H1 (cell line): ENCODE measurements at regions not wholly inside any gene's neighbourhood (a gene's known extent, or its start where the extent isn't known, plus 50 kb on each side); places are given as distances from the start of the nearest gene placed in this dataset.

Source experiments
- EGR1 ChIP-seq: IDR thresholded peaks from 2 replicates; pipeline ENCODE4 v1.6.1; 2011; ENCODE audit warnings: low read depth, low read length, borderline replicate concordance
- KDM1A ChIP-seq: fragments of 200-600, 300-600 bp; sonication (generic); IDR thresholded peaks from 2 replicates; pipeline ENCODE4 v1.7.1; 2016; ENCODE audit warnings: mild to moderate bottlenecking, low read length, borderline replicate concordance
- NRF1 ChIP-seq: IDR thresholded peaks from 2 replicates; pipeline ENCODE4 v1.6.1; 2011; ENCODE audit warnings: mild to moderate bottlenecking, low read depth, low read length, improper control_type of control experiment
- PHF8 ChIP-seq: fragments of 200-600 bp; sonication (generic); conservative IDR thresholded peaks from 2 replicates; pipeline ENCODE4 v1.7.1; 2012; ENCODE audit warnings: low read depth, mild to moderate bottlenecking, inconsistent platforms, low read length, moderate library complexity
- POLR2A ChIP-seq, 2 experiments: IDR thresholded peaks; 1 replicate in 1 of 2; 2 replicates in 1 of 2; pipeline ENCODE4 v1.6.1; 2011; ENCODE audit warnings: low read depth in 2 of 2, low read length in 2 of 2, mild to moderate bottlenecking in 2 of 2; ENCODE audit errors: control extremely low read depth in 1 of 2
- RBBP5 ChIP-seq: IDR thresholded peaks from 2 replicates; pipeline ENCODE4 v1.7.1; 2012; ENCODE audit warnings: low read depth, mild to moderate bottlenecking, inconsistent platforms, low read length, moderate library complexity, borderline replicate concordance
- SP1 ChIP-seq: IDR thresholded peaks from 2 replicates; pipeline ENCODE4 v1.6.1; 2011; ENCODE audit warnings: low read depth, low read length
- SP4 ChIP-seq: IDR thresholded peaks from 2 replicates; pipeline ENCODE4 v1.6.1; 2012; ENCODE audit warnings: low read length, inconsistent platforms
- SRF ChIP-seq: IDR thresholded peaks from 2 replicates; pipeline ENCODE4 v1.6.1; 2011; ENCODE audit warnings: mild to moderate bottlenecking, low read depth, low read length, moderate library complexity
- TCF12 ChIP-seq: IDR thresholded peaks from 2 replicates; pipeline ENCODE4 v1.6.1; 2011; ENCODE audit warnings: low read depth, mild to moderate bottlenecking, low read length
- ZNF274 ChIP-seq: IDR thresholded peaks from 2 replicates; pipeline ENCODE4 v1.7.0; 2012; ENCODE audit warnings: low read length, borderline replicate concordance; ENCODE audit errors: extremely low read depth
- TF ChIP-seq, protein P1 (sequence below): fragments of 300-600 bp; sonication (generic); IDR thresholded peaks from 2 replicates; pipeline ENCODE4 v1.7.1; 2012; ENCODE audit warnings: low read length, moderate library complexity, mild to moderate bottlenecking, inconsistent platforms; ENCODE audit not compliant: insufficient replicate concordance
- TF ChIP-seq, protein P2 (sequence below): IDR thresholded peaks from 2 replicates; pipeline ENCODE4 v1.6.1; 2011; ENCODE audit warnings: low read length, improper control_type of control experiment

DNA sequence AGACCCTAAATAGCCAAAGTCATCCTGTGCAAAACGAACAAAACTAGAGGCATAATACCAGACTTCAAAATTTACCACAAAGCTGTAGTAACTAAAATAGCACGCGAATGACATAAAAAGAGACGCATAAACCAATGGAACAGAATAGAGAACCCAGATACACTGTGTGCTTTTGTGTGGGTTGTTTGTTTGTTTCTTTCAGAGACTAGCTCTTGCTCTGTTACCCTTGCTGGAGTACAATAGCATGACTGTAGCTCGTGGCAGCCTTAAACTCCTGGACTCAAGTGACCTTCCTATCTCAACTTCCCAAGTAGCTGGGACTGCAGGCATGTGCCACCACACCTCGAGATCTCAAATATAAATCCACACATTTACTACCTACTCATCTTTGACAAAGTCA lies 1314.6 kb upstream of the GBE1 start (continued):
- TF ChIP-seq, protein P1, sequence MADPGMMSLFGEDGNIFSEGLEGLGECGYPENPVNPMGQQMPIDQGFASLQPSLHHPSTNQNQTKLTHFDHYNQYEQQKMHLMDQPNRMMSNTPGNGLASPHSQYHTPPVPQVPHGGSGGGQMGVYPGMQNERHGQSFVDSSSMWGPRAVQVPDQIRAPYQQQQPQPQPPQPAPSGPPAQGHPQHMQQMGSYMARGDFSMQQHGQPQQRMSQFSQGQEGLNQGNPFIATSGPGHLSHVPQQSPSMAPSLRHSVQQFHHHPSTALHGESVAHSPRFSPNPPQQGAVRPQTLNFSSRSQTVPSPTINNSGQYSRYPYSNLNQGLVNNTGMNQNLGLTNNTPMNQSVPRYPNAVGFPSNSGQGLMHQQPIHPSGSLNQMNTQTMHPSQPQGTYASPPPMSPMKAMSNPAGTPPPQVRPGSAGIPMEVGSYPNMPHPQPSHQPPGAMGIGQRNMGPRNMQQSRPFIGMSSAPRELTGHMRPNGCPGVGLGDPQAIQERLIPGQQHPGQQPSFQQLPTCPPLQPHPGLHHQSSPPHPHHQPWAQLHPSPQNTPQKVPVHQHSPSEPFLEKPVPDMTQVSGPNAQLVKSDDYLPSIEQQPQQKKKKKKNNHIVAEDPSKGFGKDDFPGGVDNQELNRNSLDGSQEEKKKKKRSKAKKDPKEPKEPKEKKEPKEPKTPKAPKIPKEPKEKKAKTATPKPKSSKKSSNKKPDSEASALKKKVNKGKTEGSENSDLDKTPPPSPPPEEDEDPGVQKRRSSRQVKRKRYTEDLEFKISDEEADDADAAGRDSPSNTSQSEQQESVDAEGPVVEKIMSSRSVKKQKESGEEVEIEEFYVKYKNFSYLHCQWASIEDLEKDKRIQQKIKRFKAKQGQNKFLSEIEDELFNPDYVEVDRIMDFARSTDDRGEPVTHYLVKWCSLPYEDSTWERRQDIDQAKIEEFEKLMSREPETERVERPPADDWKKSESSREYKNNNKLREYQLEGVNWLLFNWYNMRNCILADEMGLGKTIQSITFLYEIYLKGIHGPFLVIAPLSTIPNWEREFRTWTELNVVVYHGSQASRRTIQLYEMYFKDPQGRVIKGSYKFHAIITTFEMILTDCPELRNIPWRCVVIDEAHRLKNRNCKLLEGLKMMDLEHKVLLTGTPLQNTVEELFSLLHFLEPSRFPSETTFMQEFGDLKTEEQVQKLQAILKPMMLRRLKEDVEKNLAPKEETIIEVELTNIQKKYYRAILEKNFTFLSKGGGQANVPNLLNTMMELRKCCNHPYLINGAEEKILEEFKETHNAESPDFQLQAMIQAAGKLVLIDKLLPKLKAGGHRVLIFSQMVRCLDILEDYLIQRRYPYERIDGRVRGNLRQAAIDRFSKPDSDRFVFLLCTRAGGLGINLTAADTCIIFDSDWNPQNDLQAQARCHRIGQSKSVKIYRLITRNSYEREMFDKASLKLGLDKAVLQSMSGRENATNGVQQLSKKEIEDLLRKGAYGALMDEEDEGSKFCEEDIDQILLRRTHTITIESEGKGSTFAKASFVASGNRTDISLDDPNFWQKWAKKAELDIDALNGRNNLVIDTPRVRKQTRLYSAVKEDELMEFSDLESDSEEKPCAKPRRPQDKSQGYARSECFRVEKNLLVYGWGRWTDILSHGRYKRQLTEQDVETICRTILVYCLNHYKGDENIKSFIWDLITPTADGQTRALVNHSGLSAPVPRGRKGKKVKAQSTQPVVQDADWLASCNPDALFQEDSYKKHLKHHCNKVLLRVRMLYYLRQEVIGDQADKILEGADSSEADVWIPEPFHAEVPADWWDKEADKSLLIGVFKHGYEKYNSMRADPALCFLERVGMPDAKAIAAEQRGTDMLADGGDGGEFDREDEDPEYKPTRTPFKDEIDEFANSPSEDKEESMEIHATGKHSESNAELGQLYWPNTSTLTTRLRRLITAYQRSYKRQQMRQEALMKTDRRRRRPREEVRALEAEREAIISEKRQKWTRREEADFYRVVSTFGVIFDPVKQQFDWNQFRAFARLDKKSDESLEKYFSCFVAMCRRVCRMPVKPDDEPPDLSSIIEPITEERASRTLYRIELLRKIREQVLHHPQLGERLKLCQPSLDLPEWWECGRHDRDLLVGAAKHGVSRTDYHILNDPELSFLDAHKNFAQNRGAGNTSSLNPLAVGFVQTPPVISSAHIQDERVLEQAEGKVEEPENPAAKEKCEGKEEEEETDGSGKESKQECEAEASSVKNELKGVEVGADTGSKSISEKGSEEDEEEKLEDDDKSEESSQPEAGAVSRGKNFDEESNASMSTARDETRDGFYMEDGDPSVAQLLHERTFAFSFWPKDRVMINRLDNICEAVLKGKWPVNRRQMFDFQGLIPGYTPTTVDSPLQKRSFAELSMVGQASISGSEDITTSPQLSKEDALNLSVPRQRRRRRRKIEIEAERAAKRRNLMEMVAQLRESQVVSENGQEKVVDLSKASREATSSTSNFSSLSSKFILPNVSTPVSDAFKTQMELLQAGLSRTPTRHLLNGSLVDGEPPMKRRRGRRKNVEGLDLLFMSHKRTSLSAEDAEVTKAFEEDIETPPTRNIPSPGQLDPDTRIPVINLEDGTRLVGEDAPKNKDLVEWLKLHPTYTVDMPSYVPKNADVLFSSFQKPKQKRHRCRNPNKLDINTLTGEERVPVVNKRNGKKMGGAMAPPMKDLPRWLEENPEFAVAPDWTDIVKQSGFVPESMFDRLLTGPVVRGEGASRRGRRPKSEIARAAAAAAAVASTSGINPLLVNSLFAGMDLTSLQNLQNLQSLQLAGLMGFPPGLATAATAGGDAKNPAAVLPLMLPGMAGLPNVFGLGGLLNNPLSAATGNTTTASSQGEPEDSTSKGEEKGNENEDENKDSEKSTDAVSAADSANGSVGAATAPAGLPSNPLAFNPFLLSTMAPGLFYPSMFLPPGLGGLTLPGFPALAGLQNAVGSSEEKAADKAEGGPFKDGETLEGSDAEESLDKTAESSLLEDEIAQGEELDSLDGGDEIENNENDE, result no peak
- TF ChIP-seq TCF12, result no peak
- no peak for TF ChIP-seq EGR1
- no peak for TF ChIP-seq NRF1
- no peak for TF ChIP-seq ZNF274
- no peak for TF ChIP-seq SP1
- no peak for TF ChIP-seq SRF
- no peak for TF ChIP-seq PHF8
- no peak for TF ChIP-seq RBBP5
- TF ChIP-seq KDM1A, result no peak
- TF ChIP-seq, protein P2, sequence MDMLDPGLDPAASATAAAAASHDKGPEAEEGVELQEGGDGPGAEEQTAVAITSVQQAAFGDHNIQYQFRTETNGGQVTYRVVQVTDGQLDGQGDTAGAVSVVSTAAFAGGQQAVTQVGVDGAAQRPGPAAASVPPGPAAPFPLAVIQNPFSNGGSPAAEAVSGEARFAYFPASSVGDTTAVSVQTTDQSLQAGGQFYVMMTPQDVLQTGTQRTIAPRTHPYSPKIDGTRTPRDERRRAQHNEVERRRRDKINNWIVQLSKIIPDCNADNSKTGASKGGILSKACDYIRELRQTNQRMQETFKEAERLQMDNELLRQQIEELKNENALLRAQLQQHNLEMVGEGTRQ, result no peak
- no peak for TF ChIP-seq SP4
- TF ChIP-seq POLR2A (IDR thresholded peaks at IDR 0.05; ENCODE audit: control extremely low read depth in 1 of 2, low read depth in 2 of 2, low read length in 2 of 2), result no peak
